ENCODE measurements at regions not wholly inside any gene's neighbourhood (a gene's known extent, or its start where the extent isn't known, plus 50 kb on each side); places are given as distances from the start of the nearest gene placed in this dataset.

DNA sequence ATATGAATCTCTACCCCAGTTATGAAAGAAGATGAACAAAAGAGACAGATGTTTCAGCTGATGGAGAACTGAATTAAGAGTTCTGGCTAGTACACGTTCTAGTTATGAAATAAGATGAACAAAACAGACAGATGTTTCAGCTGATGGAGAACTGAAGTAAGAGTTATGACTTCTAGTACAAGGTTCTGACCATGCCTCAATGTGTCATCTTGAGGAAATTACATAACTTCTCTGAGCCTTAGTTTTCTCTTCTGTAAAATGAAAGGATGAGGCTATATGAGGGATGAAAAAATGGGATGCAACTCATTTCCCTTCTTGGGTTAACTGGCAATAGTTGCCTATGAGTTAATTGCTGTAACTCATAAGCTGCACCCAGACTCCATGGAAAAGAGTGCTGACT, 92.9 kb upstream of the WDR75 start:
- TF ChIP-seq, protein P1, sequence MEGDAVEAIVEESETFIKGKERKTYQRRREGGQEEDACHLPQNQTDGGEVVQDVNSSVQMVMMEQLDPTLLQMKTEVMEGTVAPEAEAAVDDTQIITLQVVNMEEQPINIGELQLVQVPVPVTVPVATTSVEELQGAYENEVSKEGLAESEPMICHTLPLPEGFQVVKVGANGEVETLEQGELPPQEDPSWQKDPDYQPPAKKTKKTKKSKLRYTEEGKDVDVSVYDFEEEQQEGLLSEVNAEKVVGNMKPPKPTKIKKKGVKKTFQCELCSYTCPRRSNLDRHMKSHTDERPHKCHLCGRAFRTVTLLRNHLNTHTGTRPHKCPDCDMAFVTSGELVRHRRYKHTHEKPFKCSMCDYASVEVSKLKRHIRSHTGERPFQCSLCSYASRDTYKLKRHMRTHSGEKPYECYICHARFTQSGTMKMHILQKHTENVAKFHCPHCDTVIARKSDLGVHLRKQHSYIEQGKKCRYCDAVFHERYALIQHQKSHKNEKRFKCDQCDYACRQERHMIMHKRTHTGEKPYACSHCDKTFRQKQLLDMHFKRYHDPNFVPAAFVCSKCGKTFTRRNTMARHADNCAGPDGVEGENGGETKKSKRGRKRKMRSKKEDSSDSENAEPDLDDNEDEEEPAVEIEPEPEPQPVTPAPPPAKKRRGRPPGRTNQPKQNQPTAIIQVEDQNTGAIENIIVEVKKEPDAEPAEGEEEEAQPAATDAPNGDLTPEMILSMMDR (IDR thresholded peaks at IDR 0.05; ENCODE audit: poor library complexity), result no peak
- no peak for TF ChIP-seq EZH2 (IDR thresholded peaks at IDR 0.05; ENCODE audit: borderline replicate concordance)
